ENCODE measurements at regions not wholly inside any gene's neighbourhood (a gene's known extent, or its start where the extent isn't known, plus 50 kb on each side); places are given as distances from the start of the nearest gene placed in this dataset.

- Histone ChIP-seq H3K9ac (ENCODE audit: low read length) (no peak overlapping the region), H3K9me3 (ENCODE audit: control insufficient read depth, low read depth, low read length) (no peaks in the 10 kb centered on the region), H3K4me1 (ENCODE audit: control insufficient read depth, low read depth, low read length) (no peaks in the 10 kb centered on the region), H3K27ac (ENCODE audit: low read length) (no peak overlapping the region), H3K36me3 (ENCODE audit: control insufficient read depth, low read depth, low read length) (no peaks in the 10 kb centered on the region), H3K4me3 (ENCODE audit: low read length) (no peak overlapping the region), H3K27me3 (ENCODE audit: control insufficient read depth, insufficient read depth, low read length) (no peaks in the 10 kb centered on the region)
Observed at GRCh38 chr10:80861882-80862281, 324.2 kb downstream of the SH2D4B start.

GRCh38 chr10:80870282-80870681, 332.6 kb downstream of the SH2D4B start:
- no peak overlapping the region for H3K27ac ChIP-seq (ENCODE audit: low read length)
- peaks cover 6% of the 10 kb centered on the region for H3K9me3 ChIP-seq (ENCODE audit: control insufficient read depth, low read depth, low read length)
- H3K9ac ChIP-seq (ENCODE audit: low read length): no peak overlapping the region
- H3K36me3 ChIP-seq (ENCODE audit: control insufficient read depth, low read depth, low read length): no peaks in the 10 kb centered on the region
- no peaks in the 10 kb centered on the region for H3K4me1 ChIP-seq (ENCODE audit: control insufficient read depth, low read depth, low read length)
- no peaks in the 10 kb centered on the region for H3K27me3 ChIP-seq (ENCODE audit: control insufficient read depth, insufficient read depth, low read length)
- no peak overlapping the region for H3K4me3 ChIP-seq (ENCODE audit: low read length)

- Histone ChIP-seq H3K27me3 (ENCODE audit: control insufficient read depth, insufficient read depth, low read length) (no peaks in the 10 kb centered on the region), H3K9ac (ENCODE audit: low read length) (no peak overlapping the region), H3K27ac (ENCODE audit: low read length) (no peak overlapping the region), H3K4me3 (ENCODE audit: low read length) (no peak overlapping the region), H3K9me3 (ENCODE audit: control insufficient read depth, low read depth, low read length) (peaks cover 6% of the 10 kb centered on the region), H3K36me3 (ENCODE audit: control insufficient read depth, low read depth, low read length) (no peaks in the 10 kb centered on the region), H3K4me1 (ENCODE audit: control insufficient read depth, low read depth, low read length) (no peaks in the 10 kb centered on the region)
Observed at GRCh38 chr10:80871083-80871482, 333.4 kb downstream of the SH2D4B start.

GRCh38 chr10:80878330-80878729, 340.6 kb downstream of the SH2D4B start:
- Histone ChIP-seq H3K36me3 (ENCODE audit: control insufficient read depth, low read depth, low read length) (no peaks in the 10 kb centered on the region), H3K4me1 (ENCODE audit: control insufficient read depth, low read depth, low read length) (no peaks in the 10 kb centered on the region), H3K27me3 (ENCODE audit: control insufficient read depth, insufficient read depth, low read length) (no peaks in the 10 kb centered on the region), H3K9ac (ENCODE audit: low read length) (no peak overlapping the region), H3K9me3 (ENCODE audit: control insufficient read depth, low read depth, low read length) (no peaks in the 10 kb centered on the region), H3K27ac (ENCODE audit: low read length) (no peak overlapping the region), H3K4me3 (ENCODE audit: low read length) (no peak overlapping the region)

GRCh38 chr10:80890146-80890545, 352.4 kb downstream of the SH2D4B start:
- H3K27ac ChIP-seq (ENCODE audit: low read length): no peak overlapping the region
- peaks cover 46% of the 10 kb centered on the region for H3K27me3 ChIP-seq (ENCODE audit: control insufficient read depth, insufficient read depth, low read length)
- no peaks in the 10 kb centered on the region for H3K9me3 ChIP-seq (ENCODE audit: control insufficient read depth, low read depth, low read length)
- H3K4me3 ChIP-seq (ENCODE audit: low read length): no peak overlapping the region
- peaks cover 23% of the 10 kb centered on the region for H3K4me1 ChIP-seq (ENCODE audit: control insufficient read depth, low read depth, low read length)
- no peak overlapping the region for H3K9ac ChIP-seq (ENCODE audit: low read length)
- H3K36me3 ChIP-seq (ENCODE audit: control insufficient read depth, low read depth, low read length): no peaks in the 10 kb centered on the region

GRCh38 chr10:80893256-80893655, 355.6 kb downstream of the SH2D4B start:
- H3K4me1 ChIP-seq (ENCODE audit: control insufficient read depth, low read depth, low read length): peaks cover 48% of the 10 kb centered on the region

GRCh38 chr10:80894311-80894791, 356.6 kb downstream of the SH2D4B start:
- Histone ChIP-seq H3K9ac (ENCODE audit: low read length) (no peak overlapping the region), H3K4me1 (ENCODE audit: control insufficient read depth, low read depth, low read length) (peaks cover 56% of the 10 kb centered on the region), H3K9me3 (ENCODE audit: control insufficient read depth, low read depth, low read length) (no peaks in the 10 kb centered on the region), H3K4me3 (ENCODE audit: low read length) (peak overlapping the region; percentile 26), H3K27ac (ENCODE audit: low read length) (no peak overlapping the region), H3K27me3 (ENCODE audit: control insufficient read depth, insufficient read depth, low read length) (peaks cover 76% of the 10 kb centered on the region), H3K36me3 (ENCODE audit: control insufficient read depth, low read depth, low read length) (no peaks in the 10 kb centered on the region)

More at GRCh38 chr10:80893256-80893655, 355.6 kb downstream of the SH2D4B start:
- Histone ChIP-seq H3K27me3 (ENCODE audit: control insufficient read depth, insufficient read depth, low read length) (peaks cover 76% of the 10 kb centered on the region), H3K36me3 (ENCODE audit: control insufficient read depth, low read depth, low read length) (no peaks in the 10 kb centered on the region), H3K9ac (ENCODE audit: low read length) (no peak overlapping the region), H3K4me3 (ENCODE audit: low read length) (no peak overlapping the region), H3K9me3 (ENCODE audit: control insufficient read depth, low read depth, low read length) (no peaks in the 10 kb centered on the region), H3K27ac (ENCODE audit: low read length) (no peak overlapping the region)

GRCh38 chr10:80894797-80895467, 357.2 kb downstream of the SH2D4B start:
- peak overlapping the region; percentile 26 for H3K4me3 ChIP-seq (ENCODE audit: low read length)
- peak overlapping the region; percentile 12 for H3K27ac ChIP-seq (ENCODE audit: low read length)
- H3K4me1 ChIP-seq (ENCODE audit: control insufficient read depth, low read depth, low read length): peaks cover 51% of the 10 kb centered on the region

GRCh38 chr10:80896076-80896475, 358.4 kb downstream of the SH2D4B start:
- Histone ChIP-seq H3K36me3 (ENCODE audit: control insufficient read depth, low read depth, low read length) (no peaks in the 10 kb centered on the region), H3K27ac (ENCODE audit: low read length) (no peak overlapping the region), H3K4me1 (ENCODE audit: control insufficient read depth, low read depth, low read length) (peaks cover 40% of the 10 kb centered on the region), H3K9ac (ENCODE audit: low read length) (no peak overlapping the region), H3K4me3 (ENCODE audit: low read length) (no peak overlapping the region), H3K27me3 (ENCODE audit: control insufficient read depth, insufficient read depth, low read length) (peaks cover 64% of the 10 kb centered on the region), H3K9me3 (ENCODE audit: control insufficient read depth, low read depth, low read length) (no peaks in the 10 kb centered on the region)

More at GRCh38 chr10:80894797-80895467, 357.2 kb downstream of the SH2D4B start:
- Histone ChIP-seq H3K27me3 (ENCODE audit: control insufficient read depth, insufficient read depth, low read length) (peaks cover 74% of the 10 kb centered on the region), H3K9me3 (ENCODE audit: control insufficient read depth, low read depth, low read length) (no peaks in the 10 kb centered on the region), H3K36me3 (ENCODE audit: control insufficient read depth, low read depth, low read length) (no peaks in the 10 kb centered on the region), H3K9ac (ENCODE audit: low read length) (no peak overlapping the region)

- Histone ChIP-seq H3K9ac (ENCODE audit: low read length) (no peak overlapping the region), H3K9me3 (ENCODE audit: control insufficient read depth, low read depth, low read length) (no peaks in the 10 kb centered on the region), H3K36me3 (ENCODE audit: control insufficient read depth, low read depth, low read length) (no peaks in the 10 kb centered on the region), H3K27ac (ENCODE audit: low read length) (no peak overlapping the region), H3K4me1 (ENCODE audit: control insufficient read depth, low read depth, low read length) (peaks cover 40% of the 10 kb centered on the region), H3K4me3 (ENCODE audit: low read length) (no peak overlapping the region), H3K27me3 (ENCODE audit: control insufficient read depth, insufficient read depth, low read length) (peaks cover 55% of the 10 kb centered on the region)
Observed at GRCh38 chr10:80896959-80897358, 359.3 kb downstream of the SH2D4B start.

GRCh38 chr10:80900661-80901060, 363.0 kb downstream of the SH2D4B start:
- Histone ChIP-seq H3K4me1 (ENCODE audit: control insufficient read depth, low read depth, low read length) (peaks cover 28% of the 10 kb centered on the region), H3K9ac (ENCODE audit: low read length) (no peak overlapping the region), H3K36me3 (ENCODE audit: control insufficient read depth, low read depth, low read length) (no peaks in the 10 kb centered on the region), H3K9me3 (ENCODE audit: control insufficient read depth, low read depth, low read length) (no peaks in the 10 kb centered on the region), H3K27me3 (ENCODE audit: control insufficient read depth, insufficient read depth, low read length) (peaks cover 25% of the 10 kb centered on the region), H3K27ac (ENCODE audit: low read length) (no peak overlapping the region), H3K4me3 (ENCODE audit: low read length) (no peak overlapping the region)

- Histone ChIP-seq H3K27ac (ENCODE audit: low read length) (no peak overlapping the region), H3K4me1 (ENCODE audit: control insufficient read depth, low read depth, low read length) (no peaks in the 10 kb centered on the region), H3K9me3 (ENCODE audit: control insufficient read depth, low read depth, low read length) (no peaks in the 10 kb centered on the region), H3K4me3 (ENCODE audit: low read length) (no peak overlapping the region), H3K9ac (ENCODE audit: low read length) (no peak overlapping the region), H3K27me3 (ENCODE audit: control insufficient read depth, insufficient read depth, low read length) (no peaks in the 10 kb centered on the region), H3K36me3 (ENCODE audit: control insufficient read depth, low read depth, low read length) (no peaks in the 10 kb centered on the region)
Observed at GRCh38 chr10:80908611-80909010, 370.9 kb downstream of the SH2D4B start.

All from iPS-18a (cell line).